ENCODE measurements at regions not wholly inside any gene's neighbourhood (a gene's known extent, or its start where the extent isn't known, plus 50 kb on each side); places are given as distances from the start of the nearest gene placed in this dataset.
A peak's percentile ranks its signal among the peaks of the same experiment; 100 is the strongest.
"Not testable (repeated sequence)": the region's sequence is repeated elsewhere in the genome, so short reads cannot be mapped to it uniquely, and the experiment has no call there.

GRCh38 chr14:89564989-89565388 lies 148.0 kb upstream of the FOXN3 start:
- no peak for DNase-seq

- peak; percentile 28 to 35 for DNase-seq
Measured at GRCh38 chr14:89564286-89564957, 147.4 kb upstream of the FOXN3 start.

- no peak for DNase-seq
Measured at GRCh38 chr14:89563471-89563870, 146.4 kb upstream of the FOXN3 start.

- no peak for DNase-seq
Measured at GRCh38 chr14:89551955-89552354, 134.9 kb upstream of the FOXN3 start.

- DNase-seq = no peak
Measured at GRCh38 chr14:89551432-89551831, 134.4 kb upstream of the FOXN3 start.

- no peak for DNase-seq
Measured at GRCh38 chr14:89550821-89551220, 133.8 kb upstream of the FOXN3 start.

GRCh38 chr14:89549381-89550125 lies 132.5 kb upstream of the FOXN3 start:
- no peak for DNase-seq

- DNase-seq = not testable (repeated sequence)
Measured at GRCh38 chr14:89547047-89547446, 130.0 kb upstream of the FOXN3 start.

GRCh38 chr14:89544636-89545301 lies 127.7 kb upstream of the FOXN3 start:
- DNase-seq = no peak

GRCh38 chr14:89543425-89543790 lies 126.4 kb upstream of the FOXN3 start:
- no peak for DNase-seq

GRCh38 chr14:89542786-89543424 lies 125.9 kb upstream of the FOXN3 start:
- DNase-seq = no peak

GRCh38 chr14:89540830-89541470 lies 123.9 kb upstream of the FOXN3 start:
- no peak for DNase-seq

- no peak for DNase-seq
Measured at GRCh38 chr14:89540009-89540829, 123.2 kb upstream of the FOXN3 start.

GRCh38 chr14:89537911-89538310 lies 120.9 kb upstream of the FOXN3 start:
- no peak for DNase-seq

- no peak for DNase-seq
Measured at GRCh38 chr14:89534902-89535685, 118.1 kb upstream of the FOXN3 start.

GRCh38 chr14:89533766-89534165 lies 116.7 kb upstream of the FOXN3 start:
- no peak for DNase-seq

GRCh38 chr14:89533136-89533535 lies 116.1 kb upstream of the FOXN3 start:
- DNase-seq = no peak

- DNase-seq = no peak
Measured at GRCh38 chr14:89531661-89532335, 114.8 kb upstream of the FOXN3 start.

GRCh38 chr14:89524990-89525667 lies 108.1 kb upstream of the FOXN3 start:
- no peak for DNase-seq

GRCh38 chr14:89524412-89524811 lies 107.4 kb upstream of the FOXN3 start:
- no peak for DNase-seq
